Activated B cell treated with CpG ODN at 0.5 μM for 24 hours (primary cell): ENCODE measurements at regions not wholly inside any gene's neighbourhood (a gene's known extent, or its start where the extent isn't known, plus 50 kb on each side); places are given as distances from the start of the nearest gene placed in this dataset.

ENCODE experiments used
- ATAC-seq: fragments of 200-7000 bp; cut with Tn5 transposase; one replicate; pipeline ENCODE4 v1.10.0; 2021; ENCODE audit warnings: low read depth, mild to moderate bottlenecking, moderate library complexity
- CTCF ChIA-PET: fragments of 350-600 bp; sonication (Branson Sonifier 250); formaldehyde crosslinking; loops from one replicate; lab custom pipeline; 2021; ENCODE audit warnings: antibody characterized with exemption; lab: Charles Lee
- POLR2A ChIA-PET: fragments of 350-600 bp; sonication (Branson Sonifier 250); formaldehyde crosslinking; loops from one replicate; lab custom pipeline; 2021; ENCODE audit warnings: antibody characterized with exemption; lab: Charles Lee
- DNase-seq: peaks from one replicate; pipeline ENCODE4 v3.0.0; 2022
- H3K27ac Mint-ChIP-seq: one replicate; pipeline ENCODE4 v1.8.0; 2020; ENCODE audit warnings: mixed read lengths
- H3K27me3 Mint-ChIP-seq: one replicate; pipeline ENCODE4 v1.8.0; 2021; ENCODE audit warnings: mixed read lengths
- H3K36me3 Mint-ChIP-seq: one replicate; pipeline ENCODE4 v1.8.0; 2021; ENCODE audit warnings: low read depth, mixed read lengths
- H3K4me1 Mint-ChIP-seq: one replicate; pipeline ENCODE4 v1.8.0; 2021; ENCODE audit warnings: mixed read lengths
- H3K4me3 Mint-ChIP-seq: one replicate; pipeline ENCODE4 v1.8.0; 2020; ENCODE audit warnings: mild to moderate bottlenecking, mixed read lengths
- H3K9me3 Mint-ChIP-seq: one replicate; pipeline ENCODE4 v1.8.0; 2020; ENCODE audit warnings: mixed read lengths
- CTCF ChIP-seq: fragments of 200-600 bp; IDR thresholded peaks from one replicate; pipeline ENCODE4 v1.8.0; 2022; ENCODE audit warnings: antibody characterized with exemption, mild to moderate bottlenecking
- intact Hi-C: fragments of 100-400 bp; cut with micrococcal nuclease; formaldehyde crosslinking; loops from one replicate; pipeline ENCODE4 v1.15.1; 2024

- POLR2A ChIA-PET, result no interaction called here
These were observed 88.7 kb downstream of the TMEM168 start for GRCh38 chr7:112701456-112701855.

GRCh38 chr7:112707655-112708054, 82.5 kb downstream of the TMEM168 start:
- CTCF ChIA-PET, result no interaction called here
- Mint-ChIP-seq H3K36me3 (no peaks in the 10 kb centered on the region), H3K9me3 (no peaks in the 10 kb centered on the region), H3K4me3 (no peak overlapping the region), H3K27ac (no peak overlapping the region), H3K27me3 (no peaks in the 10 kb centered on the region), H3K4me1 (peaks cover 8% of the 10 kb centered on the region)
- no peak for DNase-seq
- ATAC-seq, result no peak
- intact Hi-C loops, result no loop called here
- TF ChIP-seq CTCF, result no peak
- POLR2A ChIA-PET, result no interaction called here

More at GRCh38 chr7:112701456-112701855, 88.7 kb downstream of the TMEM168 start:
- Mint-ChIP-seq H3K27ac (no peak overlapping the region), H3K27me3 (peaks cover 7% of the 10 kb centered on the region), H3K9me3 (no peaks in the 10 kb centered on the region), H3K36me3 (no peaks in the 10 kb centered on the region), H3K4me3 (no peak overlapping the region), H3K4me1 (no peaks in the 10 kb centered on the region)
- no peak for TF ChIP-seq CTCF
- intact Hi-C loops, result no loop called here
- CTCF ChIA-PET, result no interaction called here
- ATAC-seq (no peak), DNase-seq (no peak)

GRCh38 chr7:112708236-112708635, 82.0 kb downstream of the TMEM168 start:
- no peak for TF ChIP-seq CTCF
- no peaks in the 10 kb centered on the region for H3K27me3 Mint-ChIP-seq
- H3K4me3 Mint-ChIP-seq, result no peak overlapping the region
- H3K36me3 Mint-ChIP-seq, result no peaks in the 10 kb centered on the region
- H3K4me1 Mint-ChIP-seq, result peaks cover 8% of the 10 kb centered on the region
- DNase-seq (no peak), ATAC-seq (no peak)
- ChIA-PET POLR2A (no interaction called here), CTCF (no interaction called here)
- no peak overlapping the region for H3K27ac Mint-ChIP-seq
- intact Hi-C loops, result no loop called here
- H3K9me3 Mint-ChIP-seq, result no peaks in the 10 kb centered on the region
